ENCODE measurements at regions not wholly inside any gene's neighbourhood (a gene's known extent, or its start where the extent isn't known, plus 50 kb on each side); places are given as distances from the start of the nearest gene placed in this dataset.

GRCh38 chr14:53249059-53249458, 95.9 kb upstream of the DDHD1 start:
- TF ChIP-seq CTCF (IDR thresholded peaks at IDR 0.05) (no peak), POLR2A (IDR thresholded peaks at IDR 0.05) (no peak)
